ENCODE measurements at regions not wholly inside any gene's neighbourhood (a gene's known extent, or its start where the extent isn't known, plus 50 kb on each side); places are given as distances from the start of the nearest gene placed in this dataset.

DNA sequence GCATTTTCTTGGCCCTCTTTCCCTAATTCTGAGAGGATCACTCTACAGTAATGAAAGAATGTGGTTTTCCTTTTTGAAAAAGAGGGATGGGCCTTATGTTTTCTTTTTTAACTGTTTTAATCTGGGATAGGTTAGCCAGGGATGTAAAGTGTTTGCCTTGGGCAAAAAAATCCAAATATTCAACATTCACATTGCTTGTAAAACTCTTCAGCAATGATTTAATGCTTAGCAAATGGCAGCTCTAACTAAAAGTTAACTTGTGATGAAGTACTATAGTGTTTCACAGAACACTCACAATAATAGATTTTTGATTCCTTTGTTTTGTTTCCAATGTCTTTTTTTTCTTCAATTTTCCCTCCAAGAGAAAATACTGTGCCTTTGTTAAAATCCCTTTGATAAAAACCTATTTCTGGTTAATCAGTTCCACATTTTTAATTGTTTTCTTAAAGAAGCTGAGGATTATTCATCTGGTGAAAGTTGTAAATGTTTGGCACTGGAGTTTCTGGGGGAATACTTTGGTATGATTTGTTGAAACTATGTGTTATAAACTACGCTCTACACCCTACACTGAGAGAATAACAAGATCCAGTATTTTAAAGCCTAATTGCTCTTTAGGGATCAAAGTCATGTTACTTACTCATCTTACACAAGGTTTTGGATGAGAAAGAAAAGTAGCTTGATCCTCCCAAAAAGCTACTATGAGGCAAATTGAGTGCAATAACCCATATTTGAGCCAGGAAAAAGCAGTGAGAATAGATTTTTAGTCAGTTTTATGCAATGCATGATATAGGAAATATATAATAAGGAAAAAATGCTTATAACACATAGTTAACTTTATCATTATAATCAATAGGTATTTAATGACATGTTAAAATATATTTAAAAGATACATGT, 335.8 kb downstream of the EPHA7 start:
- 62 to 78% methylated on average over 1 of the region's 1 CpG for WGBS, 2 donors
- Histone ChIP-seq H3K27me3 (no peaks in the 10 kb centered on the region), H3K4me1 (no peaks in the 10 kb centered on the region), H3K36me3 (replicated peaks in 1 of 2; ENCODE audit: insufficient read depth in 1 of 2, low read depth in 2 of 2) (no peaks in the 10 kb centered on the region), H3K4me3 (no peak overlapping the region), H3K27ac (no peak overlapping the region), H3K9me3 (no peaks in the 10 kb centered on the region)
- ATAC-seq: no peak
- intact Hi-C loops (cut with DNase I): no loop called here
- TF ChIP-seq CTCF (IDR thresholded peaks at IDR 0.05) (no peak), POLR2A (IDR thresholded peaks at IDR 0.05) (no peak)
- DNase-seq: no peak

DNA sequence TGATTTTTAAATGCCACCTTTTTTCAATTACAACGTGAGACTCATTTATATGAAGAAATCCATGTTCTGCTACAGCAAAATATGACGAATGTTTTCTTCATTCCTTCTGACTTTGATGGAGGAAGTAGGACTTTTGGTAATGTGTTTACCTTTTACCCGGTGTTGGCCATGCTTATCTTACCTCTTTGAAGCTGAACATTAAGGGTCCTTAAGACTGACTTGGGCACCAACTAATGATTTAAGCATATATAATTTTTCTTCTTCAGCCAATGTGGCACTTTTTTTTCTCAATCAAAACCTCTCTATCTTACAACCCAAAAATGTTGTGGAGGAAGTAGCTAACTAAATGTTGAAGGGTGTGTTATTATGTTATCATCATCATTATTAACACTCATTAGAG, 337.5 kb downstream of the EPHA7 start:
- Histone ChIP-seq H3K4me3 (no peak overlapping the region), H3K27ac (no peak overlapping the region), H3K9me3 (no peaks in the 10 kb centered on the region), H3K27me3 (no peaks in the 10 kb centered on the region), H3K4me1 (no peaks in the 10 kb centered on the region), H3K36me3 (replicated peaks in 1 of 2; ENCODE audit: insufficient read depth in 1 of 2, low read depth in 2 of 2) (no peaks in the 10 kb centered on the region)
- WGBS, 2 donors: 24 to 26% methylated on average over 3 of the region's 3 CpGs
- no peak for TF ChIP-seq CTCF (IDR thresholded peaks at IDR 0.05)
- no peak for TF ChIP-seq POLR2A (IDR thresholded peaks at IDR 0.05)
- no peak for ATAC-seq
- intact Hi-C loops (cut with DNase I): no loop called here
- DNase-seq: no peak

DNA sequence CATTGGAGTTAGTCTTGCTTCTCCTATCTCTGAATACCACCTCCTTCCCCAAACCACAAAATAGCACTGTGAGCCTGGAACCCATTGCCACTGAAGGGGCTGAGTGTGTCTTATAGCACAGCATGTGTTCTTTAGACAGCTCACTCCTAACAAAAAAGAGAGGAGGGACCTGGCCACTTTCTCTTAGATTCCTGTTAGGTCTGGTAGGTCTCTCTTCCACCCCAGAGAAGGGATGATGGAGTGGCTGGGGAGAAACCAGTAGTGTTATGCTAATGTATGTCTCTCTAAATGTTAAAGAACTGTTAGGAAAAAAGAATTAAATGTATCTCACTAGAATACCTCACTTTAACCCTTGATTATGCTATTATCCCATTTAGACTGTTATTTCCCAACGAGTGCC, 340.3 kb downstream of the EPHA7 start:
- ATAC-seq (no peak), DNase-seq (no peak)
- intact Hi-C loops (cut with DNase I): no loop called here
- no peak overlapping the region for H3K4me3 ChIP-seq
- H3K27me3 ChIP-seq: no peaks in the 10 kb centered on the region
- H3K9me3 ChIP-seq: no peaks in the 10 kb centered on the region
- no peaks in the 10 kb centered on the region for H3K36me3 ChIP-seq (replicated peaks in 1 of 2; ENCODE audit: insufficient read depth in 1 of 2, low read depth in 2 of 2)
- H3K27ac ChIP-seq: no peak overlapping the region
- no peaks in the 10 kb centered on the region for H3K4me1 ChIP-seq
- 59 to 71% methylated on average over 1 of the region's 1 CpG for WGBS, 2 donors
- TF ChIP-seq POLR2A (IDR thresholded peaks at IDR 0.05): no peak
- no peak for TF ChIP-seq CTCF (IDR thresholded peaks at IDR 0.05)

DNA sequence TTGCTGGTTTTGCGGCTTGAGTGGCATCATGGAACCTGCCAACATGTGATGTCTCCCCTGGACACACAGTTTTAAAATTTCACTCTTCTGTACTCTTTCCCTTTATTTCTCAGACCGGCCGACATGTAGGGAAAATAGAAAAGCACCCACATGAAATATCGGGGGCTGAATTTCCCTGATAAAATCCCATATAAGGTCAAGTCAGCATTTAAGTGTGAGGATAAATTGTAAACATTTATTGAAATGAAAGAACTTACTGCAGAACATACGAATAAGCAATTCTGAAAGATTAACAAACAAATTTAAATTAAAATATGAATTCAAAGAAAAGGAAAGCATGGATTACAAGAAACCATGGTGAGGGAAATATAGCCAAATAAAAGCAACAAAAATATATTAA, 345.5 kb downstream of the EPHA7 start:
- intact Hi-C loops (cut with DNase I): no loop called here
- TF ChIP-seq POLR2A (IDR thresholded peaks at IDR 0.05): no peak
- no peak for TF ChIP-seq CTCF (IDR thresholded peaks at IDR 0.05)

DNA sequence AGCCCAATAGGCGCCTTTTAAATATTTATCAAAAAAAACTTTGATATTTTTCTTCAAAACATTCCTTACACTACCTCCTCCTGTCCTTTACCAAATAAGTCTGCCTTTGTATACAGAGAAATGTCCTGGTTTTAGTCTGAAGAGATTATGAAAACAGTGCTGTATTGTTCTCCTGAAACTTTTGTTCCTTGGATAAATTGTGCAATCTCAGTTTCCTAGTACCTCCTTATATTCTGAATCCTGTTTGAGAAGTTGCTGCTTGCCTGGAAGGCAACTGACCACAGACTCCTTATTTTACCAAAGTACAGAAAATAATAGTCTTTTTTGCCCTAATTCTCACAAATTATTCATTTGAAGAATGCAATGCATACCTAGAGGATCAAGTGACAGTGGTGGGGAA, 349.5 kb downstream of the EPHA7 start:
- Histone ChIP-seq H3K9me3 (no peaks in the 10 kb centered on the region), H3K4me1 (no peaks in the 10 kb centered on the region), H3K27me3 (no peaks in the 10 kb centered on the region), H3K4me3 (no peak overlapping the region), H3K36me3 (replicated peaks in 1 of 2; ENCODE audit: insufficient read depth in 1 of 2, low read depth in 2 of 2) (no peaks in the 10 kb centered on the region), H3K27ac (no peak overlapping the region)
- WGBS, 2 donors: 42 to 67% methylated on average over 1 of the region's 1 CpG
- TF ChIP-seq POLR2A (IDR thresholded peaks at IDR 0.05) (no peak), CTCF (IDR thresholded peaks at IDR 0.05) (no peak)
- DNase-seq (no peak), ATAC-seq (no peak)
- intact Hi-C loops (cut with DNase I): no loop called here

More for the DNA sequence above, 345.5 kb downstream of the EPHA7 start:
- no peak for ATAC-seq
- DNase-seq: no peak
- no peaks in the 10 kb centered on the region for H3K36me3 ChIP-seq (replicated peaks in 1 of 2; ENCODE audit: insufficient read depth in 1 of 2, low read depth in 2 of 2)
- WGBS, 2 donors: 80 to 81% methylated on average over 5 of the region's 5 CpGs
- no peaks in the 10 kb centered on the region for H3K27me3 ChIP-seq
- H3K27ac ChIP-seq: no peak overlapping the region
- no peaks in the 10 kb centered on the region for H3K9me3 ChIP-seq
- no peak overlapping the region for H3K4me3 ChIP-seq
- H3K4me1 ChIP-seq: no peaks in the 10 kb centered on the region

Measured in body of pancreas (tissue), 4 donors.